WTC11 (cell line): ENCODE measurements at regions not wholly inside any gene's neighbourhood (a gene's known extent, or its start where the extent isn't known, plus 50 kb on each side); places are given as distances from the start of the nearest gene placed in this dataset.

Experiments
- CTCF ChIP-seq: fragments of 200-600 bp; IDR thresholded peaks from 2 replicates; pipeline ENCODE4 v1.8.0; 2022; ENCODE audit warnings: antibody characterized with exemption
- GABPB1 ChIP-seq: sonication (generic); formaldehyde crosslinking; IDR thresholded peaks from 2 replicates; pipeline ENCODE4 v1.8.1; 2023; ENCODE audit warnings: mild to moderate bottlenecking, missing genetic modification reagents
- IRF2 ChIP-seq: sonication (generic); formaldehyde crosslinking; IDR thresholded peaks from 2 replicates; pipeline ENCODE4 v1.8.0; 2022; ENCODE audit warnings: low read depth, missing genetic modification reagents, borderline replicate concordance
- KAT7 ChIP-seq: sonication (generic); formaldehyde crosslinking; IDR thresholded peaks from 2 replicates; pipeline ENCODE4 v1.8.1; 2023; ENCODE audit warnings: missing genetic modification reagents, mild to moderate bottlenecking, borderline replicate concordance
- NFYB ChIP-seq: sonication (generic); formaldehyde crosslinking; conservative IDR thresholded peaks from 2 replicates; pipeline ENCODE4 v1.8.0; 2022; ENCODE audit warnings: low read depth, missing genetic modification reagents
- NR2C2 ChIP-seq: sonication (generic); formaldehyde crosslinking; IDR thresholded peaks from 2 replicates; pipeline ENCODE4 v1.8.0; 2022; ENCODE audit warnings: mild to moderate bottlenecking, missing genetic modification reagents
- SOX15 ChIP-seq: fragments of 250-450 bp; sonication (Bioruptor Pico); IDR thresholded peaks from 2 replicates; pipeline ENCODE4 v1.9.0; 2021; ENCODE audit warnings: mild to moderate bottlenecking
- TF ChIP-seq, protein P1 (sequence below): sonication (generic); formaldehyde crosslinking; conservative IDR thresholded peaks from 2 replicates; pipeline ENCODE4 v1.8.1; 2022; ENCODE audit warnings: mild to moderate bottlenecking, missing genetic modification reagents

DNA sequence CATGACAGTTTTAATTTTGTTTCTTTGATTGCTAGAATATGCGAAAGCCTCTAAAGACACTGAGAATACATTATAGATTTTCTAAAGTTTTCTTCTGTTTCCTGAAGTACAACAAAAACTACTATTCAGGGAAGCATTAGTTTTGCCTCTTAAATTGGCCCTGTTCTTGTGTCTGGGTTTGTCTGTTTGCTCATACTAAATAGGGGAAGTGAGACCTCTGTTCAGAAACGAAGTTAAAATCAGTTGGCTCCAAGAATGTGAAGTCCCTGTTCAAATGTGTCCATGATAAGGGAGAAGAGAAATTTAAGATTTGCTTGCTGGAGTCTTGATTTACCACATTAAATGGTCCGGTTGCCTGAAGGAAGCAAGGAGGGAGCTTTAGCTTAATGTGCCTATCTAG, 327.3 kb upstream of the GBE1 start:
- TF ChIP-seq KAT7 (CRISPR knock-in tag) (no peak), IRF2 (no peak), CTCF (no peak), SOX15 (CRISPR knock-in tag) (no peak), GABPB1 (no peak), NR2C2 (CRISPR knock-in tag) (no peak), NFYB (CRISPR knock-in tag) (no peak)
- TF ChIP-seq, protein P1, sequence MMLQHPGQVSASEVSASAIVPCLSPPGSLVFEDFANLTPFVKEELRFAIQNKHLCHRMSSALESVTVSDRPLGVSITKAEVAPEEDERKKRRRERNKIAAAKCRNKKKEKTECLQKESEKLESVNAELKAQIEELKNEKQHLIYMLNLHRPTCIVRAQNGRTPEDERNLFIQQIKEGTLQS (CRISPR knock-in tag): no peak
